Ishikawa (cell line): ENCODE measurements at regions not wholly inside any gene's neighbourhood (a gene's known extent, or its start where the extent isn't known, plus 50 kb on each side); places are given as distances from the start of the nearest gene placed in this dataset.

Experiments used
- CEBPB ChIP-seq: IDR thresholded peaks from 2 replicates; pipeline ENCODE4 v1.6.1; 2012
- CREB1 ChIP-seq: IDR thresholded peaks from 2 replicates; pipeline ENCODE4 v1.6.1; 2012; ENCODE audit warnings: low read depth
- EGR1 ChIP-seq: IDR thresholded peaks from 2 replicates; pipeline ENCODE4 v1.6.1; 2012
- EP300 ChIP-seq: IDR thresholded peaks from 2 replicates; pipeline ENCODE4 v1.6.1; 2012; ENCODE audit warnings: borderline replicate concordance
- FOXM1 ChIP-seq: IDR thresholded peaks from 2 replicates; pipeline ENCODE4 v1.6.1; 2012; ENCODE audit warnings: low read depth, borderline replicate concordance
- NFIC ChIP-seq: IDR thresholded peaks from 2 replicates; pipeline ENCODE4 v1.6.1; 2012
- RAD21 ChIP-seq: IDR thresholded peaks from 2 replicates; pipeline ENCODE4 v1.6.1; 2012; ENCODE audit warnings: low read depth
- TAF1 ChIP-seq: IDR thresholded peaks from 2 replicates; pipeline ENCODE4 v1.6.1; 2012; ENCODE audit warnings: low read depth, mild to moderate bottlenecking
- TCF12 ChIP-seq: IDR thresholded peaks from 2 replicates; pipeline ENCODE4 v1.6.1; 2012; ENCODE audit warnings: low read depth
- TEAD4 ChIP-seq: IDR thresholded peaks from 2 replicates; pipeline ENCODE4 v1.6.1; 2012
- YY1 ChIP-seq: IDR thresholded peaks from 2 replicates; pipeline ENCODE4 v1.6.1; 2012; ENCODE audit warnings: low read depth
- ZBTB7A ChIP-seq: IDR thresholded peaks from 2 replicates; pipeline ENCODE4 v1.6.1; 2012; ENCODE audit warnings: low read depth
- TF ChIP-seq, protein P1 (sequence below): IDR thresholded peaks from 2 replicates; pipeline ENCODE4 v1.6.1; 2012; ENCODE audit warnings: low read depth, mild to moderate bottlenecking
- TF ChIP-seq, protein P2 (sequence below): IDR thresholded peaks from 2 replicates; pipeline ENCODE4 v1.6.1; 2012

DNA sequence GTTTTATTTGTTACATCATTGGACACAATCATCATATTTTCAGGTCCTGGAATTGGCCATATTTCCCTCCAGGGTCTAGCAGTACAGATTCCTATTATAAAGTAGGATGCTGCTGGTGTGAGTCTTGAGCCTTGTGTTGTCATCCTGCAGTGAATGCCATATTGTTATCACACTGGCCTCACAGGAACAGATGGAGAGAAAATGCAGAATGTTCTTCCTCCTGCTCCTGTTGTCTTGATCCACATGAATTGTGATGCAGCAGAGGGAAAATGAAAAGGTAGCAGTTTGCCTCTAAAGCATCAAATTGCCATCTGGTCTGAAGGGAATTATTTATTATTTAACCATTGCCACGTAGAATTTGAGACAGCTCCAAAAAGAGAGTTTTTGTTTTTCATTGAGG lies 248.6 kb downstream of the GPAM start:
- TF ChIP-seq RAD21 (no peak), EGR1 (no peak), TAF1 (no peak), CREB1 (no peak), EP300 (no peak), ZBTB7A (no peak), CEBPB (no peak), TEAD4 (no peak), YY1 (no peak), TCF12 (no peak), NFIC (no peak), FOXM1 (no peak)
- TF ChIP-seq, protein P1, sequence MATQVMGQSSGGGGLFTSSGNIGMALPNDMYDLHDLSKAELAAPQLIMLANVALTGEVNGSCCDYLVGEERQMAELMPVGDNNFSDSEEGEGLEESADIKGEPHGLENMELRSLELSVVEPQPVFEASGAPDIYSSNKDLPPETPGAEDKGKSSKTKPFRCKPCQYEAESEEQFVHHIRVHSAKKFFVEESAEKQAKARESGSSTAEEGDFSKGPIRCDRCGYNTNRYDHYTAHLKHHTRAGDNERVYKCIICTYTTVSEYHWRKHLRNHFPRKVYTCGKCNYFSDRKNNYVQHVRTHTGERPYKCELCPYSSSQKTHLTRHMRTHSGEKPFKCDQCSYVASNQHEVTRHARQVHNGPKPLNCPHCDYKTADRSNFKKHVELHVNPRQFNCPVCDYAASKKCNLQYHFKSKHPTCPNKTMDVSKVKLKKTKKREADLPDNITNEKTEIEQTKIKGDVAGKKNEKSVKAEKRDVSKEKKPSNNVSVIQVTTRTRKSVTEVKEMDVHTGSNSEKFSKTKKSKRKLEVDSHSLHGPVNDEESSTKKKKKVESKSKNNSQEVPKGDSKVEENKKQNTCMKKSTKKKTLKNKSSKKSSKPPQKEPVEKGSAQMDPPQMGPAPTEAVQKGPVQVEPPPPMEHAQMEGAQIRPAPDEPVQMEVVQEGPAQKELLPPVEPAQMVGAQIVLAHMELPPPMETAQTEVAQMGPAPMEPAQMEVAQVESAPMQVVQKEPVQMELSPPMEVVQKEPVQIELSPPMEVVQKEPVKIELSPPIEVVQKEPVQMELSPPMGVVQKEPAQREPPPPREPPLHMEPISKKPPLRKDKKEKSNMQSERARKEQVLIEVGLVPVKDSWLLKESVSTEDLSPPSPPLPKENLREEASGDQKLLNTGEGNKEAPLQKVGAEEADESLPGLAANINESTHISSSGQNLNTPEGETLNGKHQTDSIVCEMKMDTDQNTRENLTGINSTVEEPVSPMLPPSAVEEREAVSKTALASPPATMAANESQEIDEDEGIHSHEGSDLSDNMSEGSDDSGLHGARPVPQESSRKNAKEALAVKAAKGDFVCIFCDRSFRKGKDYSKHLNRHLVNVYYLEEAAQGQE = no peak
- TF ChIP-seq, protein P2, sequence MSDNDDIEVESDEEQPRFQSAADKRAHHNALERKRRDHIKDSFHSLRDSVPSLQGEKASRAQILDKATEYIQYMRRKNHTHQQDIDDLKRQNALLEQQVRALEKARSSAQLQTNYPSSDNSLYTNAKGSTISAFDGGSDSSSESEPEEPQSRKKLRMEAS = no peak
